HCT116 (cell line): ENCODE measurements at regions not wholly inside any gene's neighbourhood (a gene's known extent, or its start where the extent isn't known, plus 50 kb on each side); places are given as distances from the start of the nearest gene placed in this dataset.
"Not testable (repeated sequence)": the region's sequence is repeated elsewhere in the genome, so short reads cannot be mapped to it uniquely, and the experiment has no call there.

ENCODE experiments used
- EGR1 ChIP-seq: IDR thresholded peaks from 2 replicates; pipeline ENCODE4 v1.6.1; 2012; ENCODE audit warnings: low read depth
- ELF1 ChIP-seq: IDR thresholded peaks from 2 replicates; pipeline ENCODE4 v1.6.1; 2012; ENCODE audit warnings: low read depth, borderline replicate concordance
- EZH2 ChIP-seq: fragments of 200-600 bp; sonication (generic); IDR thresholded peaks from 2 replicates; pipeline ENCODE4 v1.6.1; 2017; ENCODE audit warnings: antibody characterized with exemption, mixed run types
- POLR2A ChIP-seq: IDR thresholded peaks from 2 replicates; pipeline ENCODE4 v1.7.0; 2011; ENCODE audit warnings: borderline replicate concordance; ENCODE audit not compliant: insufficient read depth, insufficient read length; ENCODE audit errors: extremely low read depth
- POLR2AphosphoS5 ChIP-seq: IDR thresholded peaks from 2 replicates; pipeline ENCODE4 v1.6.1; 2011; ENCODE audit warnings: mild to moderate bottlenecking, low read depth, low read length, moderate library complexity
- SIN3A ChIP-seq: IDR thresholded peaks from 2 replicates; pipeline ENCODE4 v1.6.1; 2012; ENCODE audit warnings: low read depth
- TF ChIP-seq, protein P1 (sequence below), 3 experiments: fragments of 200-600 bp in 1 of 3; sonication (generic) in 1 of 3; IDR thresholded peaks in 2 of 3; conservative IDR thresholded peaks in 1 of 3; 2 replicates each; pipeline ENCODE4 v1.5.1; 2012 to 2017; ENCODE audit warnings: low read depth in 2 of 3, low read length in 2 of 3, antibody characterized with exemption in 1 of 3, borderline replicate concordance in 1 of 3, control low read depth in 1 of 3, mild to moderate bottlenecking in 1 of 3, mixed read lengths in 1 of 3, mixed run types in 1 of 3, moderate library complexity in 1 of 3; ENCODE audit not compliant: insufficient read depth in 1 of 3
- TF ChIP-seq, protein P2 (sequence below): IDR thresholded peaks from 2 replicates; pipeline ENCODE4 v1.6.1; 2012; ENCODE audit warnings: low read depth
- TF ChIP-seq, protein P3 (sequence below): IDR thresholded peaks from 2 replicates; pipeline ENCODE4 v1.6.1; 2012

DNA sequence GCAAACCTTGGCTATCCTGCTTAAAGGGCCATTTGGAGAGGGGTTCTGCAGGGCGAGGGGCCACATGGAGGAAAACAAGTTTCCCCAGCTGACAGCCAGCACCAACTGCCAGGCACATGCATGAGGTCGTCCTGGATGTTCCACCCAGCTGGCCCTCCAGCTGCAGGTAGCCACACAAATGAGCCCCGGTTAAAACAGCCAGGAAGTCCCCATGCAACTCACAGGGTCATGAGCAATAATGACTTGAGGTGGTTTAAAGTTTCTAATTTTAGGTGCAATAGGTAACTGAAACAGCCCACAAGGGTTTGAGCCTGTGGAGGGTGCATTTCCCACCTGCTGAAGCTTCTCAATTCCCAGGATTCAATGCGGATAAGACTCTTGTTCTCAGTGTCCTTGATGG lies 160.8 kb upstream of the CCZ1B start:
- TF ChIP-seq POLR2A, POLR2AphosphoS5, EZH2, ELF1, SIN3A, EGR1: not testable (repeated sequence)
- TF ChIP-seq, protein P1, sequence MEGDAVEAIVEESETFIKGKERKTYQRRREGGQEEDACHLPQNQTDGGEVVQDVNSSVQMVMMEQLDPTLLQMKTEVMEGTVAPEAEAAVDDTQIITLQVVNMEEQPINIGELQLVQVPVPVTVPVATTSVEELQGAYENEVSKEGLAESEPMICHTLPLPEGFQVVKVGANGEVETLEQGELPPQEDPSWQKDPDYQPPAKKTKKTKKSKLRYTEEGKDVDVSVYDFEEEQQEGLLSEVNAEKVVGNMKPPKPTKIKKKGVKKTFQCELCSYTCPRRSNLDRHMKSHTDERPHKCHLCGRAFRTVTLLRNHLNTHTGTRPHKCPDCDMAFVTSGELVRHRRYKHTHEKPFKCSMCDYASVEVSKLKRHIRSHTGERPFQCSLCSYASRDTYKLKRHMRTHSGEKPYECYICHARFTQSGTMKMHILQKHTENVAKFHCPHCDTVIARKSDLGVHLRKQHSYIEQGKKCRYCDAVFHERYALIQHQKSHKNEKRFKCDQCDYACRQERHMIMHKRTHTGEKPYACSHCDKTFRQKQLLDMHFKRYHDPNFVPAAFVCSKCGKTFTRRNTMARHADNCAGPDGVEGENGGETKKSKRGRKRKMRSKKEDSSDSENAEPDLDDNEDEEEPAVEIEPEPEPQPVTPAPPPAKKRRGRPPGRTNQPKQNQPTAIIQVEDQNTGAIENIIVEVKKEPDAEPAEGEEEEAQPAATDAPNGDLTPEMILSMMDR (IDR thresholded peaks at IDR 0.05 in 2 of 3, conservative IDR thresholded peaks at IDR 0.05 in 1 of 3; ENCODE audit: borderline replicate concordance in 1 of 3, insufficient read depth in 1 of 3, low read depth in 2 of 3, low read length in 2 of 3): not testable (repeated sequence)
- TF ChIP-seq, protein P2, sequence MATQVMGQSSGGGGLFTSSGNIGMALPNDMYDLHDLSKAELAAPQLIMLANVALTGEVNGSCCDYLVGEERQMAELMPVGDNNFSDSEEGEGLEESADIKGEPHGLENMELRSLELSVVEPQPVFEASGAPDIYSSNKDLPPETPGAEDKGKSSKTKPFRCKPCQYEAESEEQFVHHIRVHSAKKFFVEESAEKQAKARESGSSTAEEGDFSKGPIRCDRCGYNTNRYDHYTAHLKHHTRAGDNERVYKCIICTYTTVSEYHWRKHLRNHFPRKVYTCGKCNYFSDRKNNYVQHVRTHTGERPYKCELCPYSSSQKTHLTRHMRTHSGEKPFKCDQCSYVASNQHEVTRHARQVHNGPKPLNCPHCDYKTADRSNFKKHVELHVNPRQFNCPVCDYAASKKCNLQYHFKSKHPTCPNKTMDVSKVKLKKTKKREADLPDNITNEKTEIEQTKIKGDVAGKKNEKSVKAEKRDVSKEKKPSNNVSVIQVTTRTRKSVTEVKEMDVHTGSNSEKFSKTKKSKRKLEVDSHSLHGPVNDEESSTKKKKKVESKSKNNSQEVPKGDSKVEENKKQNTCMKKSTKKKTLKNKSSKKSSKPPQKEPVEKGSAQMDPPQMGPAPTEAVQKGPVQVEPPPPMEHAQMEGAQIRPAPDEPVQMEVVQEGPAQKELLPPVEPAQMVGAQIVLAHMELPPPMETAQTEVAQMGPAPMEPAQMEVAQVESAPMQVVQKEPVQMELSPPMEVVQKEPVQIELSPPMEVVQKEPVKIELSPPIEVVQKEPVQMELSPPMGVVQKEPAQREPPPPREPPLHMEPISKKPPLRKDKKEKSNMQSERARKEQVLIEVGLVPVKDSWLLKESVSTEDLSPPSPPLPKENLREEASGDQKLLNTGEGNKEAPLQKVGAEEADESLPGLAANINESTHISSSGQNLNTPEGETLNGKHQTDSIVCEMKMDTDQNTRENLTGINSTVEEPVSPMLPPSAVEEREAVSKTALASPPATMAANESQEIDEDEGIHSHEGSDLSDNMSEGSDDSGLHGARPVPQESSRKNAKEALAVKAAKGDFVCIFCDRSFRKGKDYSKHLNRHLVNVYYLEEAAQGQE: not testable (repeated sequence)
- TF ChIP-seq, protein P3, sequence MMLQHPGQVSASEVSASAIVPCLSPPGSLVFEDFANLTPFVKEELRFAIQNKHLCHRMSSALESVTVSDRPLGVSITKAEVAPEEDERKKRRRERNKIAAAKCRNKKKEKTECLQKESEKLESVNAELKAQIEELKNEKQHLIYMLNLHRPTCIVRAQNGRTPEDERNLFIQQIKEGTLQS: not testable (repeated sequence)
